Renal cortical epithelial cell (primary cell): ENCODE measurements at regions not wholly inside any gene's neighbourhood (a gene's known extent, or its start where the extent isn't known, plus 50 kb on each side); places are given as distances from the start of the nearest gene placed in this dataset.

Source experiments
- DNase-seq: peaks from one replicate; pipeline ENCODE4 v3.0.0-alpha.2; 2011; ENCODE audit warnings: low read depth

DNA sequence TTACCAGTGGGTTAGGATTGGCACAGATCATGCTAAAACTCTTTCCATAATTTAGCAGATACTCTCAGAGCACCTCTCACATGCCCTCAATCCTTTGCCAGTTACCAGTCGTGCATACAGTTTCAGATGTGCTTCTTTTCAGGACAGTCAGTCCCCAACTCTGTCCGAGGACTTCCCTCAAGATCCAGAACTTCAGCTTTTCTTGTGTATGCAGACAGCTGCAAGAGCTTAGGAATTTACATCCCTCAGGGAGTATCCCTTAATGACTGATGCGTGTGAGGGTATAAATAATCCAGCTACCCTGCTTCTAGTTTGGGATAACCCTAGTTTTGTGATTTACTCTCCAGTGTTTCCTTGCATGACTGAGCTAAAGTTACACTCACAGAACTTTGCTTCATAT lies 393.0 kb upstream of the PLXNA2 start:
- DNase-seq: no peak

- DNase-seq: no peak
Observed at GRCh38 chr1:208639382-208639781, 395.2 kb upstream of the PLXNA2 start.

GRCh38 chr1:208640295-208640694 lies 396.1 kb upstream of the PLXNA2 start:
- no peak for DNase-seq

- DNase-seq: no peak
Observed at GRCh38 chr1:208641579-208642280, 397.5 kb upstream of the PLXNA2 start.

DNA sequence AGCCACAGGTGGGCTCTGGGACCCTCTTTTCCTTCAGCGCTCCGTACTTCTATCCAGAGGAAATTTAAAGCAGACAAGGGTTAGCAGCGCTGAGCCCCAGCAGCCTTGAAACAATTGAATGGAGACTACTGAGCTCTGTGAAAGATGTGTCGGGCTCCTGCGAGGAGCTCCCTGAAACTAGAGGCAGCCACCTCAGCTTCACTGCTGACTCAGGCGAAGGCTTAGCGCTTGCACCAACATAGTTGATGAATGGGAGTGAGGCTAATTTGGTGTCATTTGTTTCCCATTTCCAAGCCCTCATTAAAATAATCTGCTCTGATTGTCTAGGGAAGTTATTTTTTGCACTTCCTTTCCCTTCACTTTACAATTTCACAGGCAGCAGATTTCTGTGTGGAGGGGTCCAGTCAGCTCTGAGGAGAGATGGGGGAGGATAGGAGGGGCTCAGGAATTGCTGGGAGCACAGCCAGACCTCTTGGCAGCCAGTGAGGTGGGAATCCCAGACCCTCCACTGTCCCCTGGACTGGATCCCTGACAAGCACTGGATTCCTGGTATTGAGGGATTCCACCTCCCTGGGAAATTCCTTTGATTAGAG lies 398.9 kb upstream of the PLXNA2 start:
- DNase-seq: no peak

GRCh38 chr1:208644401-208645160 lies 400.4 kb upstream of the PLXNA2 start:
- DNase-seq: no peak

GRCh38 chr1:208646431-208646830 lies 402.2 kb upstream of the PLXNA2 start:
- DNase-seq: no peak

GRCh38 chr1:208648146-208648545 lies 404.0 kb upstream of the PLXNA2 start:
- DNase-seq: no peak

DNA sequence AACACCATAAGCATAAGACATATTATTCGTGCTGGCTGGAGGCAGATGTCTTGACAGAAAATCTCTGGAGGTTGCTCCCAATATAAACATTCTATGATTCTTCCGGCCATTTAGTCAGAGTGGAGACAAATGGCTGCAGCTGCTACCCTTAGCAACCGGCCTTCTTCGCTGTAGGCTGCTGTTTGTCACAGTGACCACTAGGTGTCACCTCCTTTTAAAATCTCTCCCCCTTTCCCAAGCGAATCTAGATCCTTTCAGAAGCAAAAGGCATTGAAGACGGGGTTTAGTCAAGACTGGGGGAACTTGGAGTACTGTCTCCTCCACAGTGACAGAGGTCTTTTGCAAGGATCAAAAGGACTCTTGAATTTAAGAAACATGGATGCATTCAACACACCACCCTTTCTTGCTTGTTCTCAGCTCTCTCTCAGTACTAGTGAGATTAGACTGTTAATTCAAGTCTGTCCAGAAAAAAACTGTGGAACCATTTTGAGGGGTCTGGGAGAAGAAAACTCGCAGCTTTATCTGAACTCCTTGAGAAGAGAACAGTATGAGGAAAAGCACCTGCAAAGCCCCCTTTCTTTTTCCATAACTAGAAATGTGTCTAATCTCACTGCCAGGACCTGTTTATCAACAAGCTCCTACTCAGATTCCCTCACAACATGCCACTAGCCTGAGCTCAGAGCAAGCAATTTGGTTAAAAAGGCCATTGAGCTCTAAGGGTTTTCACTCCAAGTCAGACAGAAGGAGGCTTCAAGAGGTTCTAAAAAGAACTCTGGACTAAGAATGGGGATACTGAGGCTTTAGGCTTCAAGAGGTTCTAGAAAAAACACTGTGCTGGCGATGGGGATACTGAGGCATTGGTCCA lies 408.3 kb upstream of the PLXNA2 start:
- DNase-seq: peak; percentile 64

GRCh38 chr1:208653426-208653825 lies 409.2 kb upstream of the PLXNA2 start:
- peak; percentile 5 for DNase-seq

- DNase-seq: peak; percentile 15
Observed at GRCh38 chr1:208654241-208654640, 410.1 kb upstream of the PLXNA2 start.

- no peak for DNase-seq
Observed at GRCh38 chr1:208665936-208666335, 421.8 kb upstream of the PLXNA2 start.

DNA sequence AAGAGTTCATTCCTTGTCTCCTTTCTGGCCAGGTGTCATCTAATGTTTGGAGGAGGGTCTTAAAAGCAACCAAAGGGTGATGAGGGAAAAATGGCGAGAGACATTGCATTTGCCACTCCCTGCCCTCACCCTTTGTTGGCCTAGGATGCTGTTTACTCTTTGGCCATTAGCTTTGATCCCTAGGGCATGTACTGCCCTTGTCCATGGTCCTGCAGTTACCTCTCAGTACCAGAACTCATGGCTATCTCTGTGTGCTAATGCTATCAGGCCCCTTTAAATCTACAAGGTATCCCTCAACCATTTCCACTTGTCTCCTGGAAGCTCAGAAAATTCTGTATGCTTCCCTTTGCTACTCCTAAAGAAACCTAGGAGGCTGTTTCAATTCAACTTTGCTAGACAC lies 424.8 kb upstream of the PLXNA2 start:
- DNase-seq: peak; percentile 11

DNA sequence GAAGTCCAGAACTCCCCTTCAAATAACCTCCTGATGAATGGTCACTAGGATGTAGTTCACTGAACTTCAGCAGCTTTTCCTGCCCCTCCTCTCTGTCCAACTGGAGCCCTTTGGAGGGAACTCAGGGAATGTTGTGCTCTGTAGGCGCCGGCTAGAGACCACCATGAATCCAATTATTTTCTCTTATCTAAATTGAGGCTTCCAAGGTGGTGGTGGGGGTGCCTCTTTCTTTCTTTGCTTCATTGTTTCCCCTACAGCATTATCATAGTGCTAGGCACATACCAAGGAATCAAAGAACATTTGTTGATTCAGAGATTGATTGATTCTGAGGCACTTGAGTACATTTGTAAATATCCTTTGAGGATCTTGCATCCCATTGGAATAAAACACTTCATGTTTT lies 426.6 kb upstream of the PLXNA2 start:
- DNase-seq: no peak

GRCh38 chr1:208681878-208682663 lies 437.9 kb upstream of the PLXNA2 start:
- DNase-seq: no peak

GRCh38 chr1:208682664-208683013 lies 438.5 kb upstream of the PLXNA2 start:
- no peak for DNase-seq

DNA sequence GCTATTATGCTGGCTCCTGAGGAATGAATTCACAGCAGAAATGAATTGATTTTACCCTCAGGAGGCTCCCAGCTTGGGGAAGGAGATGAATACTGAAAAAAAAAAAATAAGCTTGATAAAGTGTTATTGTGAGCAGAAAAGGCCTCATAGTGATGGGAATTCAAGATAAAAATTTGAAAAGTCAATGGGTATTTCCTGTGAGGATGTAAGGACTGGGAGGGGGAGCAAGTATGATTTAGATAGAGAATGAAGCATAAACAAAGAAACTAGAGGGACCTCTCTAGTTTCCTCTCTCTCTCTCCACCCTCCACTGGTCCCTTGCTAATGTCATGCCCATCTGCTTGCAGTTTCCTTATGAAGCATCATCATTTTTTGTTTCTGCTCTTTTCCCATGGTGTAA lies 439.0 kb upstream of the PLXNA2 start:
- DNase-seq: no peak

- no peak for DNase-seq
Observed at GRCh38 chr1:208684192-208684591, 440.0 kb upstream of the PLXNA2 start.

DNA sequence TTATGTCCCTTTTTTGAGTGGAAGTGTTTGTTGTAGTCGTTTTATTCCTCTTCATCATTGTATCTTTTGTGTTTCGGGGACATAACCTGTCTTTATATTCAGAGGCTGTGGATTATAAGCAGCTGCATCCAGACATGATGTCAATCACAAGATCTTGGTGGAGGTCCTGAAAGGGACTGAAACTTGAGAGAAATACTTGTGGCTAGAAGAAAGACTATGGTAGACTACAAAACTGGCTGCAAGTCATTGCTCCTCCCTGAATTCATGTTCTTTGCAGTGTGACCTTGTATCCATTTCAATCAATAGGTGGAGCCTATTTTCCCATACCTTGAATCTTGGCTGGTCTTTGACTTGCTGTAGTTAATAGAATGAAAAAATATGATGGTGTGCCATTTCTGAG lies 442.4 kb upstream of the PLXNA2 start:
- DNase-seq: no peak

- no peak for DNase-seq
Observed at GRCh38 chr1:208688656-208689315, 444.6 kb upstream of the PLXNA2 start.

GRCh38 chr1:208691012-208691411 lies 446.8 kb upstream of the PLXNA2 start:
- no peak for DNase-seq
